ENCODE measurements at regions not wholly inside any gene's neighbourhood (a gene's known extent, or its start where the extent isn't known, plus 50 kb on each side); places are given as distances from the start of the nearest gene placed in this dataset.

GRCh38 chr17:55852734-55853133, 101.9 kb downstream of the PCTP start:
- TF ChIP-seq CTCF (IDR thresholded peaks at IDR 0.05): no peak

- no peak for TF ChIP-seq CTCF (IDR thresholded peaks at IDR 0.05)
These were observed 108.5 kb downstream of the PCTP start for GRCh38 chr17:55859301-55859795.

GRCh38 chr17:55865072-55865762, 114.4 kb downstream of the PCTP start:
- TF ChIP-seq CTCF (IDR thresholded peaks at IDR 0.05): no peak

GRCh38 chr17:55870044-55870443, 119.2 kb downstream of the PCTP start:
- TF ChIP-seq CTCF (IDR thresholded peaks at IDR 0.05): no peak

- TF ChIP-seq CTCF (IDR thresholded peaks at IDR 0.05): no peak
These were observed 121.5 kb downstream of the PCTP start for GRCh38 chr17:55872374-55872773.

GRCh38 chr17:55873017-55873758, 122.3 kb downstream of the PCTP start:
- TF ChIP-seq CTCF (IDR thresholded peaks at IDR 0.05): no peak

- no peak for TF ChIP-seq CTCF (IDR thresholded peaks at IDR 0.05)
These were observed 132.3 kb downstream of the PCTP start for GRCh38 chr17:55883149-55883548.
